GM21619 (cell line): ENCODE measurements at regions not wholly inside any gene's neighbourhood (a gene's known extent, or its start where the extent isn't known, plus 50 kb on each side); places are given as distances from the start of the nearest gene placed in this dataset.

Source experiments
- ATAC-seq: cut with Tn5 transposase; IDR thresholded peaks from one replicate; pipeline ENCODE4 v1.9.1; 2021; ENCODE audit not compliant: unreplicated experiment

DNA sequence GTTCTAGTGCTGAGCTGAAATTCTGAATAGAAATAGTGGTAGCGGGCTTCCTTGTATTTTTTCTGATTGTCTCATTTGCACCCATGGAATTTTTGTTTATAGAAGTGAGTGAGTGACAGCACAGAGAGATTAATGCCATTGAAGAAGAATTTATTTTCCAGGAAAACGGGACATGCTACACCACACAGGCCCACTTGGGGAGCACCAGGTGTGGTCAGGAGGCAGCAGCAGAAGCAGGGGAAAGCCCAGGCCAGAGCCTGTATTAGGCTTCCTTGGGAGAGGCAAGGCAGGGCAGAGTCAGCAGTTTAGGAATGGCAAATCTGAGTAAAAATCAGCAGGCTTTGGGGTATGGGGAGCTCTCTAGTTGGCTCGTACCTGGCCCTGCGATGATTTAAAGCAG, 88.4 kb upstream of the ATP11B start:
- ATAC-seq = no peak

- no peak for ATAC-seq
Observed at GRCh38 chr3:182708810-182709209, 84.5 kb upstream of the ATP11B start.

DNA sequence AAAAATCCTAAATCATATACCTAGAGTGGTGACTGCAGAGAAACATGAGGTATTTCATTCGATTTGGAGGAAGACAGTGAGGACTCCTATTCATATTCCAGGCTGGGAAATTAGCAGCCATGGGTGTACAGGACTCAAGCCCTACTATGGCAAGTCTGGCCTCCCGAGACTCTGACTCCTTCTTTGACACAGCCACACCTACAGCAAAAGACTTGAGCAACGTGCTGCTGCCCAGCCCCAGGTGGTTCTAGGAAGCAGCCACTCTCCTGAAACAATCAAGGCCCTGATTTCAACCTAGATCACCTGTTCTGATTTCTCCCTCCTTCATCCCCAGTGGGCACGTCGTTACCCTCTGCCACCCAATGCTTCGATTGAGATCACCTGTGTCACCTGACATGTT, 84.0 kb upstream of the ATP11B start:
- ATAC-seq = no peak

DNA sequence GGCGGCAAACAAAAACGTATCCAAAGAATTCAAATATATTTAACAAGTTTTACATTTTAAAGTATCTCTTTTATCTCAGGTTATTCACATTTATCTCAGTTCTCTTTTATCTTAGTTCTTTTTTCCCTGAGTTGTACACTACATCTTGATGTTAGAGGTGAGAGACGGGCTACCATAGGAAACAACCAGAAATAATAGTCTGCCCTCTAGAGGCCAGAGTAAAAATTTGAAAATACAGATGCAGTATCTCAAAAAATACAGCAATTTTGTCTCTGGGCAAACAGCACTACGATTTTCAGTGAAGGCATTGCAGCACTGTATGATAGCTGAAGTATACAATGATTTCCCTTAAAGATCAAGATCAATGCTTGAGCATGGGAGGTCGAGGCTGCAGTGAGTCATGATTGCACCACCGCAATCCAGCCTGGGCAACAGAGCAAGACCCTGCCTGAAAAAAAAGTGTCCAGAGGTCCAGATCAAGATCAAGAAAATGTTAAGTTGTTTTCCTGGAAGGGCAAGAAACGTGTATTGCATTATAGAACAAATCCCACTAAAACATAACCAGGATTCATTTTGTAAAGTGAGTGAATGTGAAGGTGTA, 82.6 kb upstream of the ATP11B start:
- peak; percentile 56 for ATAC-seq

DNA sequence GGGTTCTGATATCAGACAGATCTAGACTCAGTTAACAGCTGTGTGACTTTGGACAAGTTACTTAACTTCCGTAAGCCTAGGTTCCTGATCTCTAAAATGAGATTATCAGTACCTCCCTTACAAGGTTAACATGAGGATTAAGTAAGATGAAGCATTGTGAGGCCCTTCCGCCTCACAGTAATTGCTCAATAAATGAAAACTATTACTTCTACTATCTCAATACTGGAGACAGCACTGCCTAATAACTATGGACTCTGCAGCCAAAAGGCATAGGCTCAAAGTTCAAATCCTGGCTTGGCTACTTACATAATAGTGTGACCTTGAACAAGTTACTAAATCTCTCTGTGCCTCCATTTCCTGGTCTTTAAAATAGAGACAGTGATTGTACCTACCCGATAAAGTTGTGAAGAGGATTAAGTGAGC, 82.0 kb upstream of the ATP11B start:
- no peak for ATAC-seq

DNA sequence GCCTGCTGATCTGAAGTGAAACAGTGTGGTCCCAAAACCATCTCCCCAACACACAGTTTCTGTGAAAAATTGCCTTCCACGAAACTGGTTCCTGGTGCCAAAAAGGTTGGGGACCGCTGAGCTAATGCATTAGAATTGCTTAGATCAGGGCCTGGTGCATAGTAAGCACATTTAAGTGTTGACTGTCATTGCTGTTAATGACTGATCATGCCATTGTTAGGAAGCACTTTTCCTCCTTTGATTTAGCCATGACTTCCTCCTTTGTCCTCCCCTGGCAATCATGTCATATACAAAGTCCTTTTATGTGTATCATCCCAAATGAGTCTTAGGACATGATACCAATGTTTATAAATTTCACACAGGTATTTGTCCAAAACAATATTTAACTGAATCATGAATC, 81.5 kb upstream of the ATP11B start:
- no peak for ATAC-seq

DNA sequence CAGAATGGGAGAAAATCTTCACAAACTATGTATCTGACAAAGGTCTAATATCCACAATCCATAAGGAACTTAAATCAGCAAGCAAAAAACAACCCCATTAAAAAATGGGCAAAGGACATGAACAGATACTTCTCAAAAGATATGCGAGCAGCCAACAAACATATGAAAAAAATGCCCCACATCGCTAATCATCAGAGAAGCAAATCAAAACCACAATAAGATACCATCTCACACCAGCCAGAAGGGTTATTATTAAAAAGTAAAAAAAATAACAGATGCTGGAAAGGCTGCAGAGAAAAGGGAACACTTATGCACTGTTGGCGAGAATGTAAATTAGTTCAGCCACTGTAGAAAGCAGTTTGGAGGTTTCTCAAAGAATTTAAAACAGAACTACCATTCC, 80.2 kb upstream of the ATP11B start:
- no peak for ATAC-seq

DNA sequence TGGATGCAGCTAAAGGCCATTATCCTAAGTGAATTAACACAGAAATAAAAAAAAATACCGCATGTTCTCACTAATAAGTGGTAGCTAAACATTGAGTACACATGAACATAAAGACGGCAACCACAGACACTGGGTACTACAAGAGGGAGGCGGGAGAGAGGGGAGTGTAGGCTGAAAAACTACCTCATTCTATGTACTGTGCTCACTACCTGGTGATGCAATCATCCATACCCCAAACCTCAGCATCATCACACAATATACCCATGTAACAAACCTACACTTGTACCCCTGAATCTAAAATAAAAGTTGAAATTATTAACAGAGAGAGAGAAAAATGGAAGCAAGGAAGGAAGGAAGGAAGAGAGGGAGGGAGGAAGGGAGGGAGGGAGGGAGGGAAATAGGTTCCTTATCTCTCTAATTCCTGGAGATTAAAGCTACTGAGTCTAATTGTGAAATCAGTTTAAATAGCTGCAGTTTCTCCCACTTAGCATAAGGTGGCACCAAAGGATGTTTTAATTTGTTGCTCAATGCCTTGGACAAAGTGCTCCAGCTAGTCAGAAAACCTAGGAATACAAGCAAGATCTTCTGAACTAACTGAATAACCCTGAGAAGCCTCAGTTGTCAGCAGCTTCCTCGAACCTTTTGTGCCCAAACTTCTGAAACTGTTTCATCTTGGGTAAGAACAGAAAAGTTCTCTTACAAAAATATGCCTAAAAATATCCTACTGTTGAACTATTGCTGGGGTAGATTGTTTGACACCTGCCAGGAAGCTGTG, 79.4 kb upstream of the ATP11B start:
- peak; percentile 38 for ATAC-seq

- ATAC-seq = no peak
Observed at GRCh38 chr3:182715006-182715405, 78.3 kb upstream of the ATP11B start.

DNA sequence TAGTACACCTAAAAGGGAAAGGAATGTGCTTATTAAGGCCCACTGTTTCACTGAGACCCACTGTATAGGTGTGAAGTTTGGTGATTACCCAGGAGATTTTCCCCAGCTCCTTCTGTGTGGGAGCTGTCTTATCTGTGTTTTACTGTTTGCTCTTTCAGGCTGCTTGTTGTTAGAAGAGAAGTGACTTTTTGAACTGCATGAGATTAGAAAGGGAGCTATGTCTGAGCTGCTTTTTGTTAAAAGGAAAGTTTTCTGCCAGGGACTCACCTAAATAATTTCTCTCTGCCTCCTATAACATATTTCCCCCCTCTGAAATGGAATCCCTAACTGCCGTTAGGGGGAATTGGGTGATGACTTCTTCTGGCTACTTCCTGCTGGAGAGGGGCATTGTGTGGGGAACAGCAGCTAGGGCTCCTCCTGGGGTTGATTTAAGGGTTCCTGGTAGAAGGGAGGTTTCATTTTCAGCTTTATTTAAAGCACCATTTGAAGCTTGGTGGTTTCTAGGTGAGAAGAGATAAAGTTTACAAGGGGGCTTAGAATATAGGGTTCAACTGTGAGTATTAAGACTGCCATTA, 77.1 kb upstream of the ATP11B start:
- ATAC-seq = peak; percentile 42

DNA sequence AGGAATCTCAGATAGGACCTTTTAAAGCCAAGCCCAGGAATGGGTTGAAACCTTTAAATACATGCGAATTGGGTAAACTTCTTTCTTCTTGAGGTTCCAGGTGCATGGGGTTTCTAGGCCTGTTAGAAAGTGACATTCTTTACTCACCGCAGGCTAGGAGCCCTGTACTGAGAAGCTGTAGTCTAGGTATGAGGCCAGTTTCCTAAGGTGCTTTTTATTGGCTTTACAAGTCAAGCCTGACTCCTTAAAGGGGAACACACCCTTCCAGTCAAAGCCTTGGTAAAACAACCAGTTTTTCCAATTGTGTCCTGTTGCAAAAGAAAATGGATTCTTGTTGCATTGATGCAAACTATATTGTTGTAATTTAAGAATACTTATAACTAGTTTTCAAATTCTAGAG, 76.1 kb upstream of the ATP11B start:
- peak; percentile 86 for ATAC-seq

GRCh38 chr3:182722907-182723306, 70.4 kb upstream of the ATP11B start:
- ATAC-seq = no peak

- ATAC-seq = no peak
Observed at GRCh38 chr3:182723596-182723995, 69.7 kb upstream of the ATP11B start.

DNA sequence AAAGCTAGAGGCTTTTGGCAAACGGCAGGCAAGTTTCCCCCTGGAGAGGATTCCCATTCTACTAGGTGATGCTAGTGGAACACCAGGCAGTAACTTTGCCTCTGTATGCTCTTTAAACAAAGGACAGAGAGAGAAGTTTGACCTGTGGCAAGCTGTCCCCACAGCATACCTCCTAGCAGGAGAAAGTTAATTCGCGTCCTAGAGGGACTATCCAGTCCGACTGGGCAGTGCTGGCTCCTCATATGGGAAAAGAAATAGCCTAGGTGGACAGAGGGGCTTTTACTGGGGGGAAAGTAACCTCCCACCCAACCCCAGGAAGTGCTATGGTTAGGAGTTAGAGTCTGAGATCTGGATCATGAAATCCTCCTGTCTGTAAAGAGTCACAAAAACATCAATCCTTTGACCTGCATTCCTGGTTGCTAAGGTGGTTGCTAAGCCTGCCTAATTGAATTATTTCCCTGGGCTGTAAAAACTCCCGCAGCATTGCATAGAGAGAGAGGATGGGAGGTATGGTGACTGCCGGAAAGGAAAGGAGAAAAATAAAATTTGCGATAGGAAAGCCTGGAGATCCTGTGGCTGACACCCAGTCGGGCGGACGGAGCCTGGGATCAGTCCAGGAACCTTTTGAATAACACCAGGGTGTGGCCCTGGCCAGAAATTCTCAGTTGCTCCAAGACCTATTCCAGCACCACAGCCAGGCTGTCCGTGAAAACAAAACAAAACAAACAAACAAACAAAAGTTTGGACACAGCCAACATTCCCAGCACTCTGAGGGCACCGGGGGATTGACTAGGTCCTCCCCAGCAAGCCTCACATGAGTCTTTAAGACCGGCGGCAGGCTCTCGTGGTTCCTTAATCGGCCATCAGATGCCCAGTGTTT, 67.7 kb upstream of the ATP11B start:
- ATAC-seq = no peak

DNA sequence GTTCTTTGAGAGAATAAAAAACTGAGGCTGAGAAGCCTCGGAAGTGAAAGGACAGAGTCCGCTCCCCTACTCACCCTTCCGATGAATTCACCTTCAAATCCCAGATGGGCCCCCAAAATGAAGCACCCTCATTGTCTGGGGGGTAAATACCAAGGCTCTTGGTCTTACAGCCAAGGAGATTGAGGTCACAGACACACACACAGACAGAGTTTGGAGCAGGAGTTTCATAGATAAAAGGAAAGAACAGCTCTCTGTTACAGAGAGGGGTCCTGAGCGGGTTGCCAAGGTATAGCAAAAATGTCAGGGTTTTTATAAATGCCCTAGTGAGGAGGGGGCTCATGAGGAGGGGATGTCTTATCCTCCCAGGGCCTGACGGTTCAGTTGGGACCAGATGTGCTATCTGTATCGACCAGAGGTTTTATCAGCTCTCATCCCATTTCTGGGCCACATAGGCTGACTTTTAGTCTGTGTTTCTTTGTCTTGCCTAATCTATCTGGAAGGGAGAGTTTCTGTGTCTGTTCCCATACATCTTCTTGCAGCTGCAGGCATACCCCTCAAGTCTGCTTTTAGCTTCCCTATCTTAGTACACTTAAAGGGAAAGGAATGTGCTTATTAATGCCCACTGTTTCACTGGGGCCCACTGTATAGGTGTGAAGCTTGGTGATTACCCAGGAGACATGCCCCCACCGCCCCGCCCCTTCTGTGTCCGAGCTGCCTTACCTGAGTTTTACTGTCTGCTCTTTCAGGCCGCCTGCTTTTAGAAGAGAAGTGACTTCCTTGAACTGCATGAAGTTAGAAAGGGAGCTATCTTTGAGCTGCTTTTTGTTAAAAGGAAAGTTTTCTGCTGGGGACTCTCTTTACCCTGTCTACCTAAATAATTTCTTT, 66.8 kb upstream of the ATP11B start:
- ATAC-seq = no peak

DNA sequence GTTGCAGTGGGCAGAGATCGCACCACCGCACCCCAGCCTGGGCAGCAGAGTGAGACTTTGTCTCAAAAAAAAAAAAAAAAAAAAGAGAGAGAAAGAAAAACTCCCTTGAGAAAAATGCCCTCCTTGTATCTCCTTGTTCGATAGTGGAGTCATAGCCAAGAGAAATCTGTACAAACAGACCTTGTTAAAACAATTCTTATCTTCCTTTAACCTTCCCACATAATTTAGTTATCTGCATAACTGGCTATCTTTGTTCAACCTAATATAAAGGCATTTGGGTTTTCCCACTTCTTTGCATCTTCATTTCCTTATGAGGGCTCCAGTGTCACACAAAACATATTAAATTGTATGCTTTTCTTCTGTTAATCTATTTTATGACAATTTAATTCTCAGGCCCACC, 65.1 kb upstream of the ATP11B start:
- ATAC-seq = no peak

DNA sequence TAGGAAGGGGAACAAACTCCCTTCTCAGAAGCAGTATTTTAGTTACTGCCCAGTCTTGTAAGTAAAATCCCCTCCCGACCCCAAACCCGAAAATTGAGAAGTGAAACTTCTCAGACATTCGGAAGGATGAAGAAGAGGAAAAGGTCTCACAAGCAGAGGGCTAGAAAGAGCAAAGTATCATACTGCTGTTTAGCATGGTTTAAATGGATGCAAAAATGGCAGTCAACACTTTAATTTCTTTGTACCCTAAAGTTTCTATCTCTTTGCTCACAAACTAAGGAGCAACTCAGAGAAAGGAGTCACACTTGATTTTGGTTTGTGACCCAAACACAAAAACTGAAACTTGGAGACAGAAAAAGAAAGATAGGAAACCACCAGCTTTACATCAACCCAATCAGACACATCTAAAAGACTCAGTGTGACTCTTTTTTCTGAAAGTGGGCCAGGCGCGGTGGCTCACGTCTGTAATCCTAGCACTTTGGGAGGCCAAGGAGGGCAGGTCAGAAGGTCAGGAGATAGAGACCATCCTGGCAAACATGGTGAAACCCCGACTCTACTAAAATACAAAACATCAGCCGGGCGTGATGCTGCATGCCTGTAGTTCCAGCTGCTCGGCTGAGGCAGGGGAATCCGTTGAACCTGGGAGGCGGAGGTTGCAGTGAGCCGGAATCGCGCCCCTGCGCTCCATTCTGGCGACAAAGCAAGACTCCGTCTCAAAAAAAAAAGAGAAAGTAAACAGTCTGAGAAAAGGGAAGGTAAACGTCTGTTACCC, 63.2 kb upstream of the ATP11B start:
- ATAC-seq = peak; percentile 74

DNA sequence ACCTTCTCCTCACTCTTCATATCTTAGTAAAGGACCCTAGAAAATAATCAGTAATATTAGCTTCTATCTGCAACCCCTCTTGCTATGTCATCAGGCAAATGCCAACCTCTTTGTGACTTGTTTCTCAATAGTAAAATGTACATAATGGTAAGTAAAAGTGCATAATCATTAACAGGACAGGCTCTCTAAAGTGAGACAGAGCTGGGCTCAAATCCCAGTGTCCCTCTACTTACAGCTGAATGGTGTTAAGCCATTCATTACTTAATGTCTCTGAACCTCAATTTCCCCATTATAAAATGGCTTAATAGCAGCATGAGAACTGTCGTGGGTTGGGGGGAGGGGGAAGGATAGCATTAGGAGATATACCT, 62.6 kb upstream of the ATP11B start:
- peak; percentile 15 for ATAC-seq

DNA sequence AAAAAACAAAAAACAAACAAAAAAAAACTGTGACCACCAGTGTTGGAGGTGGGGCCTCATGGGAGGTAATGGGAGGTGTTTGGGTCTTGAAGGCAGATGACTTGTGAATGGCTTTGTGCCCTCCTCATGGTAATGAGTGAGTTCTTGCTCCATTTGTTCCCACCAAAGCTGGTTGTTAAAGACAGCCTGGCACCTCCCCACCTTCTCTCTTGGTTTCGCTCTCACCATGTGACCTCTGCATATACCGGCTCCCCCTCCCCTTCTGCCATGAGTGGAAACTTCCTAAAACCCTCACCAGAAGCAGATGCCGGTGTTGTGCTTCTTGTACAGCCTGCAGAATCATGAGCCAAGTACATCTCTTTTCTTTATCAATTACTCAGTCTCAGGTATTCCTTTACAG, 61.5 kb upstream of the ATP11B start:
- ATAC-seq = no peak
